ENCODE measurements at regions not wholly inside any gene's neighbourhood (a gene's known extent, or its start where the extent isn't known, plus 50 kb on each side); places are given as distances from the start of the nearest gene placed in this dataset.
"Not testable (repeated sequence)": the region's sequence is repeated elsewhere in the genome, so short reads cannot be mapped to it uniquely, and the experiment has no call there.

DNA sequence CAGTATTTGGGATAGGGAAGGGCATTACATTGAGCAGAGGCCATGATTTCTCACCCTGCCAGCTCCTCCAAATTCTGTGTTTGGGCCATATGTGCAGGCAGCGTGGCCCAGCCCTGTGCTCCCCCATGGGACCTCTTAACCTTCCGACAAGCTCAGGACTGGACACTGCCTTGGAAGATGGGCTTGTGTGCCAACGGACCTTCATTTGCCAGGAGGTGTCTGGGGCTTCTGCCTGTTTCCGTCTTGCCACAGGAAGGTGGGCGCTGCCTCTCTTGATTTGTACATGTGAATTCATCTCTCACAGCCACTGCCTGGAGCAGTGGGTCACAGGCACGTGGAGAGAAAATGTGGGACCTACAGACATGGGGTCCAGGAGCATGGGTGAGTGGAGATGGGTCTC lies 272.6 kb downstream of the CCSER2 start (continued):
- TF ChIP-seq SCRT1 (tag by site-specific recombination; IDR thresholded peaks at IDR 0.05; ENCODE audit: borderline replicate concordance) (no peak), EGR2 (tag by site-specific recombination; IDR thresholded peaks at IDR 0.05; ENCODE audit: low read depth) (no peak), ZNF37A (tag by site-specific recombination; IDR thresholded peaks at IDR 0.05) (no peak), ZNF155 (tag by site-specific recombination; IDR thresholded peaks at IDR 0.05) (no peak), ZBTB44 (tag by site-specific recombination; IDR thresholded peaks at IDR 0.05) (no peak), YY2 (tag by site-specific recombination; IDR thresholded peaks at IDR 0.05) (no peak), ZXDB (tag by site-specific recombination; IDR thresholded peaks at IDR 0.05) (no peak), ZNF350 (tag by site-specific recombination; IDR thresholded peaks at IDR 0.05) (no peak)

GRCh38 chr10:84602543-84602942 lies 274.2 kb downstream of the CCSER2 start:
- CTCF ChIA-PET = interaction anchor here (1.1 kb wide), 1 partner anchor 62 kb away, joined by 4 read pairs; no protein-coding TSS in a partner anchor
- H3K4me3 ChIP-seq (ENCODE audit: low read depth, low read length); H3K27ac ChIP-seq (ENCODE audit: extremely low read depth, low read depth, low read length); H3K36me3 ChIP-seq (ENCODE audit: control insufficient read depth in 2 of 2, insufficient read depth in 1 of 2, low read length in 2 of 2); H3K9me3 ChIP-seq (ENCODE audit: control insufficient read depth, insufficient read depth, low read depth, low read length); H3K4me1 ChIP-seq (ENCODE audit: control insufficient read depth, insufficient read depth, low read length); POLR2A ChIA-PET: not testable (repeated sequence)

DNA sequence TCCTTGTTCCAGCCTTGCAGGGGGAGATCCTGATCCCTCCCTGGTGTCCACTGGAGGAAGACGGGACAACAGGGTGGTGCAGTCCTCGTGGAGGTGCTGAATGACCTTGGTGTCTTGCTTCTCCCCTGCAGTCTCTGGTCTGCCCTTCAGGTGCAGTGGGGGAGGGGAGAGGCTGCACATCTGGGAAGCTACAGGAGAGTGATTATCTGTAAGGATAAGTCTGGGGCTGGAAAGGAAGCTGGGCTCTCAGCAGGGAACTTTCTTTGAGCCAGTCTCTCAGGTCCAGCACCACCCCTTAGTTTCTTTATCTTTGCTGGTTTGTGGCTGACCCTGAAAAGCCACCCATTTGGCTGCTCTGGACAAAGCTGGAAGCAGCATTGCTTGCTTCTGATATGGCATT lies 275.6 kb downstream of the CCSER2 start:
- no peaks in the 10 kb centered on the region for H3K36me3 ChIP-seq (ENCODE audit: control insufficient read depth in 2 of 2, insufficient read depth in 1 of 2, low read length in 2 of 2)
- no peaks in the 10 kb centered on the region for H3K4me1 ChIP-seq (ENCODE audit: control insufficient read depth, insufficient read depth, low read length)
- no peaks in the 10 kb centered on the region for H3K9me3 ChIP-seq (ENCODE audit: control insufficient read depth, insufficient read depth, low read depth, low read length)
- TF ChIP-seq ZNF157 (tag by site-specific recombination; IDR thresholded peaks at IDR 0.05) = no peak
- TF ChIP-seq ZNF140 (tag by site-specific recombination; IDR thresholded peaks at IDR 0.05) = no peak
- CTCF ChIA-PET = interaction anchor here (0.7 to 1.3 kb wide), 4 partner anchors 9 to 67 kb away, joined by 3 to 5 read pairs (median 4); no protein-coding TSS in a partner anchor
- no peak overlapping the region for H3K4me3 ChIP-seq (ENCODE audit: low read depth, low read length)
- no peak overlapping the region for H3K27ac ChIP-seq (ENCODE audit: extremely low read depth, low read depth, low read length)
- POLR2A ChIA-PET = no interaction called here

GRCh38 chr10:84605802-84606201 lies 277.4 kb downstream of the CCSER2 start:
- ChIA-PET CTCF (interaction anchor here (0.6 to 2.4 kb wide), 3 partner anchors 54 to 65 kb away, joined by 3 to 11 read pairs (median 6); no protein-coding TSS in a partner anchor), POLR2A (no interaction called here)
- no peaks in the 10 kb centered on the region for H3K36me3 ChIP-seq (ENCODE audit: control insufficient read depth in 2 of 2, insufficient read depth in 1 of 2, low read length in 2 of 2)
- TF ChIP-seq, protein P1, sequence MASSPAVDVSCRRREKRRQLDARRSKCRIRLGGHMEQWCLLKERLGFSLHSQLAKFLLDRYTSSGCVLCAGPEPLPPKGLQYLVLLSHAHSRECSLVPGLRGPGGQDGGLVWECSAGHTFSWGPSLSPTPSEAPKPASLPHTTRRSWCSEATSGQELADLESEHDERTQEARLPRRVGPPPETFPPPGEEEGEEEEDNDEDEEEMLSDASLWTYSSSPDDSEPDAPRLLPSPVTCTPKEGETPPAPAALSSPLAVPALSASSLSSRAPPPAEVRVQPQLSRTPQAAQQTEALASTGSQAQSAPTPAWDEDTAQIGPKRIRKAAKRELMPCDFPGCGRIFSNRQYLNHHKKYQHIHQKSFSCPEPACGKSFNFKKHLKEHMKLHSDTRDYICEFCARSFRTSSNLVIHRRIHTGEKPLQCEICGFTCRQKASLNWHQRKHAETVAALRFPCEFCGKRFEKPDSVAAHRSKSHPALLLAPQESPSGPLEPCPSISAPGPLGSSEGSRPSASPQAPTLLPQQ (tag by site-specific recombination; IDR thresholded peaks at IDR 0.05) = peak; percentile 89
- 0 out of 2 replicates have a peak, but pooled peaks have one; percentile 22 for TF ChIP-seq PRDM10 (tag by site-specific recombination; IDR thresholded peaks at IDR 0.05)
- TF ChIP-seq TRIM28 (IDR thresholded peaks at IDR 0.05; ENCODE audit: borderline replicate concordance, low read length) = no peak
- TF ChIP-seq ZNF629 (tag by site-specific recombination; IDR thresholded peaks at IDR 0.05) = peak; percentile 33; the same call in 1 of the 2 replicates
- 0 out of 2 replicates have a peak, but pooled peaks have one; percentile 13 for TF ChIP-seq ZNF335 (tag by site-specific recombination; conservative IDR thresholded peaks at IDR 0.05)
- no peak for TF ChIP-seq GLI2 (tag by site-specific recombination; IDR thresholded peaks at IDR 0.05; ENCODE audit: borderline replicate concordance, low read depth)
- TF ChIP-seq GFI1B (tag by site-specific recombination; IDR thresholded peaks at IDR 0.05) = no peak
- TF ChIP-seq ZNF202 (tag by site-specific recombination; IDR thresholded peaks at IDR 0.05; ENCODE audit: borderline replicate concordance) = no peak
- TF ChIP-seq ATF2 (tag by site-specific recombination; IDR thresholded peaks at IDR 0.05; ENCODE audit: low read depth) = peak; percentile 91
- TF ChIP-seq ZNF660 (tag by site-specific recombination; IDR thresholded peaks at IDR 0.05) = peak; percentile 46; the same call in 1 of the 2 replicates
- TF ChIP-seq ZFP69B (tag by site-specific recombination; IDR thresholded peaks at IDR 0.05) = peak; percentile 74

More at GRCh38 chr10:84605802-84606201, 277.4 kb downstream of the CCSER2 start:
- Histone ChIP-seq H3K4me1 (ENCODE audit: control insufficient read depth, insufficient read depth, low read length) (no peaks in the 10 kb centered on the region), H3K4me3 (ENCODE audit: low read depth, low read length) (no peak overlapping the region), H3K27ac (ENCODE audit: extremely low read depth, low read depth, low read length) (no peak overlapping the region), H3K9me3 (ENCODE audit: control insufficient read depth, insufficient read depth, low read depth, low read length) (no peaks in the 10 kb centered on the region)
